CD4-positive, alpha-beta T cell treated with Interleukin-4 for 1 hour (primary cell): ENCODE measurements at regions not wholly inside any gene's neighbourhood (a gene's known extent, or its start where the extent isn't known, plus 50 kb on each side); places are given as distances from the start of the nearest gene placed in this dataset.
"Not testable (repeated sequence)": the region's sequence is repeated elsewhere in the genome, so short reads cannot be mapped to it uniquely, and the experiment has no call there.

Source experiments
- DNase-seq, 2 donors: peaks; one replicate each; pipeline ENCODE4 v3.0.0-alpha.2; 2020 to 2022

GRCh38 chr13:44695520-44695919 lies 119.4 kb upstream of the TSC22D1 start:
- no peak for DNase-seq

DNA sequence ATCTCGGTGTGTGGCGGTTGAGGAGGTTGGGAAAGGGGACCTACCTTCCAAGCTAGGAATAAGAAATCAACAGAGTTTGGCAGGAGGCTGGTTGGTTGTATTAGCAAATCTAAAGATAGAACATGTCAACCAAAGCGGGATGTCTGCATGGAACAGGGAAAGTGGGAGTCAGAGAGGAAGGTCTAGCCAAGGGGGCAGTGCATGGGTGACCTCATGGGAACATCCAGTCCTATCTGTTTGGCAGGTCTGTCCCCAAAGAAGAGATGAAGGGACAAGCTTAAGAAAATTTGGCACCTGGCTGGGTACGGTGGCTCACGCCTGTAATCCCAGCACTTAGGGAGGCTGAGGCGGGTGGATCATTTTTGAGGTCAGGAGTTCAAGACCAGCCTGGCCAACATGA lies 118.7 kb upstream of the TSC22D1 start:
- DNase-seq, result no peak

DNA sequence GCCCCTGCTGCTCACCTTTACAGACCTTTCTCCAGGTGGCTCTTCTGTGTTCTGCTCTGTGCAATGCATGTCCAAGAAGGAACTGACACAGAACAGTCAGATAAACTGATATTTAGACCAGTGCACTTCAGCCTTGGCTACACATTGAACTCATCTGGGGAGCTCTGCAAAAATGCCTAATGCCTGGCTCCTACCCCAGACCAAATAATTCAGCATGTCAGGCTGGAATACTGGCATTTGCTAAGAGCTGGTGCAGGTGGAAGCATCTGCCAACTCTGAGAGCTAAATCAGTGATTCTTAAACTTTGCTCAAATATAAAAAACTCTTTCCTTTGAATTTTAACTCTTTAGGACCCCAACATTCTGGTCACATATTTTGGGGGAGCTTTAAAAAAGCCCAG lies 118.2 kb upstream of the TSC22D1 start:
- DNase-seq, result no peak

DNA sequence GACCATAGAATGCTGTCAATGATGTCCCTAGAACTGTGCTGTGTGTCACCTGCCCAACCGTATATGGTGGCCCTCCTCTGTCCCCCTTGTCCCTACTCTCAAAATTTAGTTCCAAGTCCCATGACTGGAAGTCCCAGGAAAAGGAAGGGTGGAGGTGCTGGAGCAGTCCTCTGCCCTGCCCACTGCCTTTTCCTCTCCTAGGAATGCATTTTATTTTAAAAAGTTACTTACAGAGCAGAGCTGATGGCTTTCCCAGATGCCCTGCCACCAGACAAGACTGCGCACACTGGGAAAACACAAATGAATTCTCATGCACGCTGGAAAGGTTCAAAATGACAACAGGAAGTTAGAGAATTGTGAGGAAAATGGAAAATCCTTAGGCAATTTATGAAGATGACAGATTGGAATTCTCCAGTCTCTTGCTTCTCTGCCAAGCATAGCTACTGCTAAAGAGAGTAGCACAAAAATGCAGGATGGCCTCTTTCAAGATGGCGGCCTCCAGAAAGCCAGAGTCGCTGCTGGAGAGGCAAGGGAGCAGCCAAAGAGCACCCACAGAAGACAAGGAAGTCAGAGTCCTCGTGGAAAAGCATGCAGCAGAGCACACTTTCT lies 117.1 kb upstream of the TSC22D1 start:
- DNase-seq, result no peak

GRCh38 chr13:44692173-44692713 lies 116.1 kb upstream of the TSC22D1 start:
- DNase-seq, result no peak

GRCh38 chr13:44690376-44690775 lies 114.2 kb upstream of the TSC22D1 start:
- DNase-seq, result no peak

DNA sequence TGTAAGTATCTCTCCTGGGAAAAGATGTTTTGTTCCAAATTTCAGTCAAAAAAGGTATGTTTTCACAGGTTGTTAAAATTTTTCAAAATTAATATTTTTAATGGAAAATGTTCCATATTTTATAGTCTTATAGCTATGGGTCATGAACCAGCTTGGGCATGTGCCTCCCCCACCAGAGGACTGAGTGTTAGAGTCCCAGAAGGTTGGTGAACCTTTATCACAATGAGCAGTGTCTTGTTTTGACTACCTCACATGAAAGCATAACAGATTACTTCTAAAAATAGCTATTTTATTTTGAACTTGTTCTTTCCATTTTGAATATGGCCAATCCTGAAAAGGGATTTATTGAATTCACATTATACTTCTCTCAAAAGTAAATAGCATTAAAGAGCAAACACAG lies 112.5 kb upstream of the TSC22D1 start:
- DNase-seq, result no peak

- no peak for DNase-seq
Observed at GRCh38 chr13:44686531-44686934, 110.4 kb upstream of the TSC22D1 start.

GRCh38 chr13:44685641-44686040 lies 109.5 kb upstream of the TSC22D1 start:
- DNase-seq, result no peak

- DNase-seq, result not testable (repeated sequence)
Observed at GRCh38 chr13:44682416-44682815, 106.3 kb upstream of the TSC22D1 start.

GRCh38 chr13:44680746-44681355 lies 104.7 kb upstream of the TSC22D1 start:
- no peak for DNase-seq

GRCh38 chr13:44679597-44679996 lies 103.5 kb upstream of the TSC22D1 start:
- no peak for DNase-seq

DNA sequence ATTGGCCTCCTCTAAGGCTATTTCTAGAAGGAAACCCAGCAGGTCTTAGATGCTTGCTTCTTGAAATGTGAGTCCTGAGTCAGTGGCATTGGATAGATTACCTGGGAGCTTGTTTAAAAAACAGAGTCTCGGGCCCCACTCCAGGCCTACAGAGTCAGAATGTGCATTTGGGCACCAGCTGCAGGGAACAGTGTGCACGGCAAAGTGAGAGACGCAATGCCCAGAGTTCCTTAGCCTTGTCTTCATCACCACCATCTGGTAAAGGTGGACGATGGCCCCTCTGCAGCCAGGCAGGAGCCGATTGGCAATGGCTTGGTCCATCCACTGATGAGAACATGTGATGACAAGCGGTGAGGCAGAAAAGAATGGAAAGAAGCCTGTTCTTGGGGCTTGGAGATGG lies 102.1 kb upstream of the TSC22D1 start:
- no peak for DNase-seq

GRCh38 chr13:44676534-44676933 lies 100.4 kb upstream of the TSC22D1 start:
- no peak for DNase-seq

- DNase-seq, result no peak
Observed at GRCh38 chr13:44669534-44669933, 93.4 kb upstream of the TSC22D1 start.

- DNase-seq, result no peak
Observed at GRCh38 chr13:44668688-44669087, 92.6 kb upstream of the TSC22D1 start.

DNA sequence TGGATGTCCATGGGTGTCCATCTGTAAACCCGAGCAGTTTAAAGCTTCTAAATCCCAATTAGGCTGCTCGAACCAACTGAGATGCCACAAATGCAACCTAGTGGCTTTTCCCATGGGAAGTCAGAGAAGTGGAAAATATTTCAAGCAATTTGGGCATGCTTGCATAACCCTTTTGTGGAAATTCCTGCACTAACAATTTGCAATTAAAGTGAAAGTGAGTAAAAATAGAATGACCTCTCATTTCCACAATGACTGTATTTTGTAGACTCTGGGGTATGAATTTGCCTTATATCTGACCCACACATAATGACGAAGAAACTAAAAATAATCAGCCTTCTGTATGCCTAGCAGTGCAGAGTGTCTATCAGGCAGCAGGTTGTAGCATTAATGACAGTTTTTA lies 91.8 kb upstream of the TSC22D1 start:
- DNase-seq, result no peak

DNA sequence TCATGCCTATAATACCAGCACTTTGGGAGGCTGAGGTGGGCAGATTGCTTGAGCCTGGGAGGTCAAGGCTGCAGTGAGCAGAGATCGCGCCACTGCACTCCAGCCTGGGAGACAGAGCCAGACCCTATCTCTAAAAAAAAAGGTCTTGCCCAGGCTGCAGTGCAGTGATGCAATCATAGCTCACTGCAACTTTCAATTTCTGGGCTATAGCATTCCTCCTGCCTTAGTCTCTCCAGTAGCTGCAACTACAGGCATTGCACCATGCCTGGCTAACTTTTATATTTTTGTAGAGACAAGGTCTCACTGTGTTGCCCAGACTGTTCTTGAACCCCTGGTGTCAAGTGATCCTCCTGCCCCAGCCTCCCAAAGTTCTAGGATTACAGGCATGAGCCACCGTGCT lies 90.4 kb upstream of the TSC22D1 start:
- DNase-seq, result not testable (repeated sequence)

GRCh38 chr13:44664308-44664707 lies 88.2 kb upstream of the TSC22D1 start:
- DNase-seq, result no peak

DNA sequence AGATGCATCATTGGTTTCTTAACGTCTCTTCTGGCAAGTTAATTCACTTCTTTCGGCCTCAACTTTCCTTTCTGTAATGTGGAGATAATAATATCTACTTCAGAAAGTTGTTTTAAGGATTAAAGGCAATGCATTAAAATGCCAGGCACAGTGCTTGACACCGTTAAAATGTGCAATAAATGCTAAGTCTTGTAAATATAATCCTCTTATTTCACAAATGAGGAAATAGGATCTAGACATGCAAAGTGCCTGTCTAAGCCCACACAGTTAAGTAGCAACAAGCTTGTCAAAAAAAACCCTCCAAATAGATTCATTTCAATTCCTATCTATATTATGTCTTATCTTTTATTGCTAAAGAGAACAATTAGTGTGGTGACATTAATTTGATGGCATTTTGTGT lies 86.4 kb upstream of the TSC22D1 start:
- DNase-seq, result no peak

- DNase-seq, result no peak
Observed at GRCh38 chr13:44661936-44662335, 85.8 kb upstream of the TSC22D1 start.

- DNase-seq, result no peak
Observed at GRCh38 chr13:44660050-44660449, 83.9 kb upstream of the TSC22D1 start.

DNA sequence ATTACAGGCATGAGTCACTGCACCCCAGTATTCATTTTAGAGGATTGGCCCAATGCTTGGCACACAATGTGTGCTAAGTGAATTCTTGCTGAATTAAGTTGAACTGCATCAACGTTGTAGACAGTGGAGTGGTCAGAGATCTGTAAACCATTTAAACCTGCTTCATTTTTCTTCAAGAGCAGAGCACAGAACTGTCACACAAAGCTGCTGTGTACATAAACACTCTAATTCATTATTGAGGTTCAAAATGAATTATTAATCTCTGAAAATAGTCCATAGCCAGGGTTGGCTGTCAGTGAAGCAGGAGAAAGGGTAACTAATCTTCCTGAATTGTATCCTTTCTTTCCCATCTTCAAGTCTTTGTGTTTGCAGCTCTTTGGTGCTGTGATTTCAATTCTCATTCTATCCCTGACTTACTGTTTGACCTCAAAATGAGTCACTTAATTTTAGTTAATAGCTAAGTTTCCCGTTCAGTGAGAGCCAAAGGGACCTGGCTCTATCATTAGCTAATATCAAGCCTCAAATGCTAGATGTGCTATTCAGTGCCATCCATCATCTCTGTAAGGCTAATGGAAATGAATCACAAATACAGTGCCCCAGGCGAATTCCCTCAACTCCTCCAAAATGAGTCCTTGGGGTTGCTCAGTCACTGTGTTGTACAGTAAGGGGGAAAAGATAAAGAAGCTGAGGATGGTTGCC lies 77.0 kb upstream of the TSC22D1 start:
- no peak for DNase-seq

- DNase-seq, result no peak
Observed at GRCh38 chr13:44652168-44652567, 76.0 kb upstream of the TSC22D1 start.
